HUES64 (cell line): ENCODE measurements at regions not wholly inside any gene's neighbourhood (a gene's known extent, or its start where the extent isn't known, plus 50 kb on each side); places are given as distances from the start of the nearest gene placed in this dataset.

Experiments
- H3K27ac ChIP-seq: 2 replicates; pipeline ENCODE4 v1.7.0; 2013; ENCODE audit warnings: low read depth, low read length, inconsistent platforms
- H3K27me3 ChIP-seq: 2 replicates; pipeline ENCODE4 v1.6.1; 2013; ENCODE audit warnings: mild to moderate bottlenecking, low read length; ENCODE audit not compliant: insufficient read depth
- H3K36me3 ChIP-seq: 2 replicates; pipeline ENCODE4 v1.6.1; 2013; ENCODE audit warnings: mild to moderate bottlenecking, low read length; ENCODE audit not compliant: insufficient read depth
- H3K4me1 ChIP-seq: 2 replicates; pipeline ENCODE4 v1.6.1; 2013; ENCODE audit warnings: mild to moderate bottlenecking, low read length, moderate library complexity; ENCODE audit not compliant: insufficient read depth
- H3K4me3 ChIP-seq: 2 replicates; pipeline ENCODE4 v1.5.1; 2013; ENCODE audit warnings: mild to moderate bottlenecking, low read length, moderate library complexity
- H3K9ac ChIP-seq: 2 replicates; pipeline ENCODE4 v1.6.1; 2013; ENCODE audit warnings: mild to moderate bottlenecking, low read depth, low read length
- H3K9me3 ChIP-seq: 2 replicates; pipeline ENCODE4 v1.6.1; 2013; ENCODE audit warnings: low read depth, low read length; ENCODE audit not compliant: insufficient read depth
- WGBS: fragments of 150-250, 120-280 bp; methylation state at CpG from one replicate; pipeline ENCODE4 v1.1.7; 2013; ENCODE audit warnings: missing lambda C conversion rate; 5-methylcytosine and 5-hydroxymethylcytosine counted together

GRCh38 chr16:63703612-63704011 is 1418.3 kb downstream of the CDH11 start:
- Histone ChIP-seq H3K36me3 (no peaks in the 10 kb centered on the region), H3K9me3 (no peaks in the 10 kb centered on the region), H3K9ac (no peak overlapping the region), H3K27ac (no peak overlapping the region), H3K4me3 (no peak overlapping the region), H3K4me1 (no peaks in the 10 kb centered on the region), H3K27me3 (no peaks in the 10 kb centered on the region)
- 96% methylated on average over 13 of the region's 13 CpGs for WGBS

GRCh38 chr16:63702981-63703590 is 1418.8 kb downstream of the CDH11 start:
- Histone ChIP-seq H3K4me3 (no peak overlapping the region), H3K9me3 (no peaks in the 10 kb centered on the region), H3K27me3 (no peaks in the 10 kb centered on the region), H3K9ac (no peak overlapping the region), H3K4me1 (no peaks in the 10 kb centered on the region), H3K27ac (no peak overlapping the region), H3K36me3 (no peaks in the 10 kb centered on the region)
- 78% methylated on average over 11 of the region's 11 CpGs for WGBS

GRCh38 chr16:63697736-63698135 is 1424.1 kb downstream of the CDH11 start:
- no peak overlapping the region for H3K4me3 ChIP-seq
- H3K9me3 ChIP-seq = no peaks in the 10 kb centered on the region
- no peaks in the 10 kb centered on the region for H3K36me3 ChIP-seq
- no peaks in the 10 kb centered on the region for H3K27me3 ChIP-seq
- H3K27ac ChIP-seq = no peak overlapping the region
- H3K4me1 ChIP-seq = no peaks in the 10 kb centered on the region
- 92% methylated on average over 1 of the region's 1 CpG for WGBS
- no peak overlapping the region for H3K9ac ChIP-seq

- WGBS = 100% methylated on average over 1 of the region's 1 CpG
- H3K4me3 ChIP-seq = no peak overlapping the region
- no peaks in the 10 kb centered on the region for H3K36me3 ChIP-seq
- H3K27me3 ChIP-seq = no peaks in the 10 kb centered on the region
- H3K4me1 ChIP-seq = no peaks in the 10 kb centered on the region
- H3K9ac ChIP-seq = no peak overlapping the region
- no peak overlapping the region for H3K27ac ChIP-seq
- H3K9me3 ChIP-seq = no peaks in the 10 kb centered on the region
These were observed 1426.5 kb downstream of the CDH11 start for GRCh38 chr16:63695347-63695746.

GRCh38 chr16:63690961-63691360 is 1430.9 kb downstream of the CDH11 start:
- H3K9me3 ChIP-seq = no peaks in the 10 kb centered on the region
- no peaks in the 10 kb centered on the region for H3K27me3 ChIP-seq
- H3K27ac ChIP-seq = no peak overlapping the region
- H3K4me1 ChIP-seq = no peaks in the 10 kb centered on the region
- 80% methylated on average over 7 of the region's 7 CpGs for WGBS
- H3K36me3 ChIP-seq = no peaks in the 10 kb centered on the region
- no peak overlapping the region for H3K9ac ChIP-seq
- no peak overlapping the region for H3K4me3 ChIP-seq

- Histone ChIP-seq H3K4me1 (no peaks in the 10 kb centered on the region), H3K27ac (no peak overlapping the region), H3K9me3 (no peaks in the 10 kb centered on the region), H3K36me3 (no peaks in the 10 kb centered on the region), H3K4me3 (no peak overlapping the region), H3K27me3 (no peaks in the 10 kb centered on the region), H3K9ac (no peak overlapping the region)
- WGBS = 89% methylated on average over 5 of the region's 7 CpGs
These were observed 1431.6 kb downstream of the CDH11 start for GRCh38 chr16:63690267-63690666.

GRCh38 chr16:63689068-63689467 is 1432.8 kb downstream of the CDH11 start:
- no peaks in the 10 kb centered on the region for H3K9me3 ChIP-seq
- 100% methylated on average over 1 of the region's 4 CpGs for WGBS
- H3K27ac ChIP-seq = no peak overlapping the region
- H3K36me3 ChIP-seq = no peaks in the 10 kb centered on the region
- H3K9ac ChIP-seq = no peak overlapping the region
- H3K27me3 ChIP-seq = no peaks in the 10 kb centered on the region
- H3K4me1 ChIP-seq = no peaks in the 10 kb centered on the region
- no peak overlapping the region for H3K4me3 ChIP-seq

- H3K36me3 ChIP-seq = no peaks in the 10 kb centered on the region
- H3K27me3 ChIP-seq = no peaks in the 10 kb centered on the region
- no peaks in the 10 kb centered on the region for H3K4me1 ChIP-seq
- no peaks in the 10 kb centered on the region for H3K9me3 ChIP-seq
- 70% methylated on average over 8 of the region's 8 CpGs for WGBS
- H3K27ac ChIP-seq = no peak overlapping the region
- H3K9ac ChIP-seq = no peak overlapping the region
- no peak overlapping the region for H3K4me3 ChIP-seq
These were observed 1437.4 kb downstream of the CDH11 start for GRCh38 chr16:63684149-63685101.

GRCh38 chr16:63682844-63683243 is 1439.0 kb downstream of the CDH11 start:
- Histone ChIP-seq H3K4me1 (no peaks in the 10 kb centered on the region), H3K9ac (no peak overlapping the region)
- 88% methylated on average over 3 of the region's 3 CpGs for WGBS

GRCh38 chr16:63672493-63672892 is 1449.4 kb downstream of the CDH11 start:
- no peak overlapping the region for H3K27ac ChIP-seq
- no peaks in the 10 kb centered on the region for H3K4me1 ChIP-seq
- WGBS = 95% methylated on average over 2 of the region's 2 CpGs
- H3K4me3 ChIP-seq = no peak overlapping the region
- no peak overlapping the region for H3K9ac ChIP-seq
- no peaks in the 10 kb centered on the region; the same call in 1 of the 2 replicates for H3K9me3 ChIP-seq
- H3K27me3 ChIP-seq = no peaks in the 10 kb centered on the region
- no peaks in the 10 kb centered on the region for H3K36me3 ChIP-seq

More at GRCh38 chr16:63682844-63683243, 1439.0 kb downstream of the CDH11 start:
- Histone ChIP-seq H3K4me3 (no peak overlapping the region), H3K36me3 (no peaks in the 10 kb centered on the region), H3K27ac (no peak overlapping the region), H3K27me3 (no peaks in the 10 kb centered on the region), H3K9me3 (no peaks in the 10 kb centered on the region)

GRCh38 chr16:63663155-63663554 is 1458.7 kb downstream of the CDH11 start:
- H3K9me3 ChIP-seq = no peaks in the 10 kb centered on the region
- H3K4me3 ChIP-seq = no peak overlapping the region
- H3K9ac ChIP-seq = no peak overlapping the region
- WGBS = 94% methylated on average over 1 of the region's 1 CpG
- H3K4me1 ChIP-seq = 0 out of 2 replicates have a peak, but pooled peaks cover 3% of the 10 kb centered on the region
- no peak overlapping the region for H3K27ac ChIP-seq
- no peaks in the 10 kb centered on the region for H3K27me3 ChIP-seq
- no peaks in the 10 kb centered on the region for H3K36me3 ChIP-seq
